ENCODE measurements at regions not wholly inside any gene's neighbourhood (a gene's known extent, or its start where the extent isn't known, plus 50 kb on each side); places are given as distances from the start of the nearest gene placed in this dataset.

DNA sequence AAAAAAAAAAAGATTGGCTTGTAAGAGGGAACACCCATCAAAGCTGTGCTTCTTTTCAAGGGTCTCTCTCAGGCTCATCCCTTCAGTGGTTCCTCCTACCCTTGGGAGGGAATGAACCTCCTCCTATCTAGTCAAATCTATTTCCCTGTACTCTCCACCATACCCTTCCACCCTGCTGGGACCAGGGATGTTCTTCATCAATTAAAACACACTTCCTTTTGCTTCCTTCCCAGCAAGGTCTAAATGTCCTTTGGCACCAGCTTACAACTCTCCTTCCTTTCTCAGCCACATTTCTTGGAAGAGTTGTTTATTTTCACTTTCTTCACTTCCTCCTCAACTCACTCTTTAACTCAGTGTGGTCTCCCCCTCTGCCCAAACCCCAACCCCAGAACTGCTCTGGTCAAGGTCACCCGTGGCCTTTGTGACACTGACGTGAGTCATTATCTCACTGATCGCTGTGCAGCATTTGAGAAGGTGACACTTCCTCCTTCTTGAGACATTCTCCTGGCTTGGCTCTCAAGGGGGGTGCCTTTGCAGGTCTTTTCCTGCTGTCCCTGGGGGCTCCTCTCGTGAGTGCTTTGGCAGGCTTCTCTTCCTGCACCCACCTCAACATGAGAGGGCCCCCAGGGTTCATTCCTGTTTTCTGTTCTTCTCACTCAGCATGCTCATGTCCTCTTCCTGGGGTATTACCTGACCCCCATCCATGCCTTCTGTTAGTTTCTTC, 210.5 kb upstream of the TLE3 start:
- intact Hi-C loops (cut with DNase I; ENCODE audit: low total_unique reads) = no loop called here
- Histone ChIP-seq H3K4me3 (no peak overlapping the region), H3K27ac (no peak overlapping the region), H3K27me3 (no peaks in the 10 kb centered on the region), H3K4me1 (peaks cover 3% of the 10 kb centered on the region), H3K9me3 (no peaks in the 10 kb centered on the region), H3K36me3 (ENCODE audit: low read depth, missing control alignments) (no peaks in the 10 kb centered on the region)
- 43 to 57% methylated on average over 4 of the region's 4 CpGs for WGBS, 2 donors
- TF ChIP-seq POLR2A (IDR thresholded peaks at IDR 0.05) = no peak
- TF ChIP-seq, protein P1, sequence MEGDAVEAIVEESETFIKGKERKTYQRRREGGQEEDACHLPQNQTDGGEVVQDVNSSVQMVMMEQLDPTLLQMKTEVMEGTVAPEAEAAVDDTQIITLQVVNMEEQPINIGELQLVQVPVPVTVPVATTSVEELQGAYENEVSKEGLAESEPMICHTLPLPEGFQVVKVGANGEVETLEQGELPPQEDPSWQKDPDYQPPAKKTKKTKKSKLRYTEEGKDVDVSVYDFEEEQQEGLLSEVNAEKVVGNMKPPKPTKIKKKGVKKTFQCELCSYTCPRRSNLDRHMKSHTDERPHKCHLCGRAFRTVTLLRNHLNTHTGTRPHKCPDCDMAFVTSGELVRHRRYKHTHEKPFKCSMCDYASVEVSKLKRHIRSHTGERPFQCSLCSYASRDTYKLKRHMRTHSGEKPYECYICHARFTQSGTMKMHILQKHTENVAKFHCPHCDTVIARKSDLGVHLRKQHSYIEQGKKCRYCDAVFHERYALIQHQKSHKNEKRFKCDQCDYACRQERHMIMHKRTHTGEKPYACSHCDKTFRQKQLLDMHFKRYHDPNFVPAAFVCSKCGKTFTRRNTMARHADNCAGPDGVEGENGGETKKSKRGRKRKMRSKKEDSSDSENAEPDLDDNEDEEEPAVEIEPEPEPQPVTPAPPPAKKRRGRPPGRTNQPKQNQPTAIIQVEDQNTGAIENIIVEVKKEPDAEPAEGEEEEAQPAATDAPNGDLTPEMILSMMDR (IDR thresholded peaks at IDR 0.05) = no peak
- DNase-seq = no peak

DNA sequence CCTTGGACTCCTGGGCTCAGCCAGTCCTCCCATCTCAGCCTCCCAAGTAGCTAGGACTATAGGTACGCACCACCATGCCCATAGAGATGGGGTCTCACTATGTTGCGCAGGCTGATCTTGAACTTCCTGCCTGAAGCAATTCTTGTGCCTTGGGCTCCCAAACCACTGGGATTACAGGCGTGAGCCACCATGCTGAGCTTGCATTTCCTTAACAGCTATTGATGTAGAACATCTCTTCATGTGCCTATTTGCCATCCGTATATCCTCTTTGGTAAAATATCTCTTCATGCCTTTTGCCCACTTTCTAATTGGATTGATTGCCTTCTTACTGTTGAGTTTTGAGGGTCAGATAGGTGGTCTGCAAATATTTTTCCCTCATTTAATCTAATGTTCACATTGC, 208.9 kb upstream of the TLE3 start:
- Histone ChIP-seq H3K27ac (no peak overlapping the region), H3K4me3 (no peak overlapping the region), H3K36me3 (ENCODE audit: low read depth, missing control alignments) (no peaks in the 10 kb centered on the region), H3K4me1 (peaks cover 5% of the 10 kb centered on the region), H3K9me3 (no peaks in the 10 kb centered on the region), H3K27me3 (no peaks in the 10 kb centered on the region)
- TF ChIP-seq, protein P1 (IDR thresholded peaks at IDR 0.05) = no peak
- TF ChIP-seq POLR2A (IDR thresholded peaks at IDR 0.05) = no peak
- 94 to 97% methylated on average over 4 of the region's 4 CpGs for WGBS, 2 donors
- no peak for DNase-seq
- intact Hi-C loops (cut with DNase I; ENCODE audit: low total_unique reads) = no loop called here

DNA sequence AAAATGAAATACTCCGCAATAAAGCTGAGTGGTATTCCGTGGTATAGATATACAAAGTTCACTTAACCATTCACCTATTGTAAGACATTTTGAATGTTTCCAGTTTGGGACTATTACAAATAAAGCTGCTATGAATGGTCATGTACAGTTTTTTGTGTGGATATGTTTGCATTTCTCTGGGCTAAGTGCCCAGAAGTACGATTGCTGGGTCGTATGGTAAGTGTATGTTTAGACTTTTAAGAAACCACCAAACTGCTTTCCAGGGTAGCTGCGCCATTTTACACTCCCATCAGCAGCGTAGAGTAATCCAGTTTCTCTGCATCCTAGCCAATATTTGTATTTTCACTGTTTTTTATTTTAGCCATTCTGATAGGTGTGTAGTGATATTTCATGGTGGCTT, 208.4 kb upstream of the TLE3 start:
- H3K27me3 ChIP-seq = no peaks in the 10 kb centered on the region
- no peaks in the 10 kb centered on the region for H3K36me3 ChIP-seq (ENCODE audit: low read depth, missing control alignments)
- TF ChIP-seq POLR2A (IDR thresholded peaks at IDR 0.05) = no peak
- TF ChIP-seq, protein P1 (IDR thresholded peaks at IDR 0.05) = no peak
- H3K4me1 ChIP-seq = peaks cover 7% of the 10 kb centered on the region
- no peak overlapping the region for H3K4me3 ChIP-seq
- DNase-seq = no peak
- no peaks in the 10 kb centered on the region for H3K9me3 ChIP-seq
- 85 to 95% methylated on average over 6 of the region's 6 CpGs for WGBS, 2 donors
- no peak overlapping the region for H3K27ac ChIP-seq
- intact Hi-C loops (cut with DNase I; ENCODE audit: low total_unique reads) = no loop called here

DNA sequence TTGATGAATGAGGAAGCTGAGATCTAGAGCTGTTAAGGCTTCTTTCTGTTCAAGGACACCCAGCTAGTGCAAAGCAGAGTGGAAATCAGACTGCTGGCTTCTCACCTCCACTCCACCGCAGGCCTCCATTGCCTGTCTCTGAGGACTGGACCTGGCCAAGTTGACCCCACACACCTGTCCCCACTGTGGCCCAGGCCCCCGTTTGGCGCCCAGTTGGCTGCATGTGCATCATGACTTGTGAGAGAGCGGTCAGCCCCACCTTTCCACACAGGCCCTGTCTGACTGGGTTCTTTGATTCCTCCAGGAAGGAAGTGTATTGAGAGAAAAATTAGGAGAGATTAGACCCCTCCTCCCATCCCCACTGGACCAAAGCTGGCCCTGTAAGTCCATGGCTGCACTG, 206.3 kb upstream of the TLE3 start:
- Histone ChIP-seq H3K4me3 (no peak overlapping the region), H3K4me1 (peaks cover 7% of the 10 kb centered on the region), H3K9me3 (no peaks in the 10 kb centered on the region), H3K27me3 (no peaks in the 10 kb centered on the region), H3K27ac (no peak overlapping the region), H3K36me3 (ENCODE audit: low read depth, missing control alignments) (no peaks in the 10 kb centered on the region)
- intact Hi-C loops (cut with DNase I; ENCODE audit: low total_unique reads) = no loop called here
- no peak for TF ChIP-seq POLR2A (IDR thresholded peaks at IDR 0.05)
- TF ChIP-seq, protein P1 (IDR thresholded peaks at IDR 0.05) = no peak
- 96 to 98% methylated on average over 4 of the region's 4 CpGs for WGBS, 2 donors
- DNase-seq = no peak

DNA sequence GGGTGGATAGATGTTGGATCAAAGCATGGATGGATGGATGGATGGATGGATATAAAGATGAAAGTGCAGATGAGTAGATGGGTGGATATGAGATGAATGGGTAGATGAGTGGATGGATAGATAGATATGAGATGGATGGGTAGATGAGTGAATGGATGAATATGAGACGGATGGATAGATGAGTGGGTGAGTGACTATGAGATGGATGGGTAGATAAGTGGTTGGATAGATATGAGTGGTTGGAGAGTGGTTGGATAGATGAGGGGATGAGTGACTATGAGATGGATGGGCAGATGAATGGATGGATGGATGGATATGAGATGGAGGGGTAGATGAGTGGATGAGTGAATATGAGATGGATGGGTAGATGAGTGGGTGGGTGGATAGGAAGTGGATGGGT, 204.6 kb upstream of the TLE3 start:
- H3K36me3 ChIP-seq (ENCODE audit: low read depth, missing control alignments) = no peaks in the 10 kb centered on the region
- TF ChIP-seq POLR2A (IDR thresholded peaks at IDR 0.05) = no peak
- TF ChIP-seq, protein P1 (IDR thresholded peaks at IDR 0.05) = no peak
- H3K27me3 ChIP-seq = no peaks in the 10 kb centered on the region
- H3K9me3 ChIP-seq = no peaks in the 10 kb centered on the region
- peaks cover 4% of the 10 kb centered on the region for H3K4me1 ChIP-seq
- 97% methylated on average over 1 of the region's 1 CpG for WGBS, 2 donors
- H3K27ac ChIP-seq = no peak overlapping the region
- DNase-seq = no peak
- no peak overlapping the region for H3K4me3 ChIP-seq
- intact Hi-C loops (cut with DNase I; ENCODE audit: low total_unique reads) = no loop called here
